ENCODE measurements at regions not wholly inside any gene's neighbourhood (a gene's known extent, or its start where the extent isn't known, plus 50 kb on each side); places are given as distances from the start of the nearest gene placed in this dataset.

GRCh38 chr20:19113343-19113930 is 99.0 kb upstream of the SLC24A3 start:
- H3K4me3 Mint-ChIP-seq, result no peak overlapping the region
- no peak for TF ChIP-seq CTCF (conservative IDR thresholded peaks at IDR 0.05)
- H3K4me1 Mint-ChIP-seq (ENCODE audit: unreplicated experiment), result no peaks in the 10 kb centered on the region
- H3K9me3 Mint-ChIP-seq, result no peaks in the 10 kb centered on the region
- no peaks in the 10 kb centered on the region for H3K27me3 Mint-ChIP-seq
- no peak for DNase-seq (ENCODE audit: extremely low spot score, unreplicated experiment)
- no peak overlapping the region for H3K27ac Mint-ChIP-seq
- H3K36me3 Mint-ChIP-seq, result no peaks in the 10 kb centered on the region

DNA sequence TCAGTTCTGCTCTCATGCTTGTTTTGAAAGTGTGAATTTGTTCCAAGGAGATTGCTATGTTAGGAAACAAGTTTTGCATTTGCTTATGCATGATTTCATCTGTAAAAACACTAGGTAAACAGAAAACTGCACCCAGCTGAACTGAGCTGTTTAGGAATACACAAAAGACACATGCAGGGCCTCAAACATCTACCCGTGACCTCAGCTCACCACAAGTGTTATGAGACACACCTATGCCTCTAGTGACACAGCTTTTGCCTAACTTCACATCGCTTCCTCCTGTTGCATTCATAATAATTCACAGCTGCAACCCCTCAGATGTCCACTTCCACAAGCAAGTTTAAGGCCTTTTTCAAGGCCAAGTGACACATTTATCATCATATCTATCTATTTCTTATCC is 98.0 kb upstream of the SLC24A3 start:
- Mint-ChIP-seq H3K9me3 (no peaks in the 10 kb centered on the region), H3K27ac (no peak overlapping the region), H3K4me1 (ENCODE audit: unreplicated experiment) (no peaks in the 10 kb centered on the region), H3K36me3 (no peaks in the 10 kb centered on the region), H3K4me3 (no peak overlapping the region), H3K27me3 (no peaks in the 10 kb centered on the region)
- DNase-seq (ENCODE audit: extremely low spot score, unreplicated experiment), result no peak
- TF ChIP-seq CTCF (conservative IDR thresholded peaks at IDR 0.05), result no peak

DNA sequence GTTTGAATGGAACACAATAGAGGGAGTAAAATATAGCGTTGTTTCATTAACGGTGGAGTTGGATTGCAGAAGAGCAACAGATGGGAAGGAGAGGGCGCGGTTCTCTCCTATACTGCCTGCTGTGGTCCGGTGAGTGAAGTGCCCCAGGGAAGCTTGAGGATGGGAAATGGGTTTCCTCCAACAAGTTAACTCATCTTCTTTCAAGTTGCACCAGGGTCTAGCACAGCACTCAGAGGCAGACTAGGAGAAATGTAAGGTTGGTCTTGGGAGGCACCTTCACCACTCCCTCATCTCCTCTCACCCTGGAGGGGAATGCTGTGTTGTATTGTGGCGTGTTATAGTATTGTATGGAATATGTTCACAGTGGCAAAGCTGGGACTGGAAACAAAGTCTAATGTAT is 96.9 kb upstream of the SLC24A3 start:
- no peak for DNase-seq (ENCODE audit: extremely low spot score, unreplicated experiment)
- H3K4me3 Mint-ChIP-seq, result no peak overlapping the region
- no peaks in the 10 kb centered on the region for H3K9me3 Mint-ChIP-seq
- H3K27ac Mint-ChIP-seq, result no peak overlapping the region
- H3K36me3 Mint-ChIP-seq, result no peaks in the 10 kb centered on the region
- no peaks in the 10 kb centered on the region for H3K4me1 Mint-ChIP-seq (ENCODE audit: unreplicated experiment)
- no peak for TF ChIP-seq CTCF (conservative IDR thresholded peaks at IDR 0.05)
- no peaks in the 10 kb centered on the region for H3K27me3 Mint-ChIP-seq

DNA sequence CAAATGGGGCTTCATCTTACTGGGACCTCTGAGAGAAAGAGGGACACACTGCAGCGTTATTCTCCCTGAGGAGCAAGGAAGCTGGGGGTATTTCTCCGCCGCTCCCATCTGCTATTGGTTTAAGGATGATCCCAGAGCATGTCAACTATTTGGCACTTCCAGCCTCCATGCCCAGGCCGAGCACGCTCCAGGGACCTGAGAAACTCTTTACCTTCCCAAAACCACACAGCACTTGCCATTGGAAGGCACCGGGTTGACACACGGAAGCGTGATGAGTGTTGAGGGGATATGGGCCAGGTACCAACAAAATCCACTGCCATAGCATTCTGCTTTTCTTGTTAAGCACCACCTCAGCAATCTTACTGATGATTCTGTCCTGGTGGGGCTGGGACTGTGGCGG is 92.4 kb upstream of the SLC24A3 start:
- no peak for TF ChIP-seq CTCF (conservative IDR thresholded peaks at IDR 0.05)
- Mint-ChIP-seq H3K4me1 (ENCODE audit: unreplicated experiment) (no peaks in the 10 kb centered on the region), H3K27me3 (no peaks in the 10 kb centered on the region), H3K36me3 (no peaks in the 10 kb centered on the region), H3K9me3 (no peaks in the 10 kb centered on the region), H3K4me3 (no peak overlapping the region), H3K27ac (no peak overlapping the region)
- no peak for DNase-seq (ENCODE audit: extremely low spot score, unreplicated experiment)

- Mint-ChIP-seq H3K27me3 (no peaks in the 10 kb centered on the region), H3K36me3 (no peaks in the 10 kb centered on the region), H3K27ac (no peak overlapping the region), H3K9me3 (no peaks in the 10 kb centered on the region), H3K4me3 (no peak overlapping the region), H3K4me1 (ENCODE audit: unreplicated experiment) (no peaks in the 10 kb centered on the region)
- TF ChIP-seq CTCF (conservative IDR thresholded peaks at IDR 0.05), result no peak
- DNase-seq (ENCODE audit: extremely low spot score, unreplicated experiment), result no peak
Measured at GRCh38 chr20:19120569-19120968, 91.9 kb upstream of the SLC24A3 start.

GRCh38 chr20:19121463-19121862 is 91.0 kb upstream of the SLC24A3 start:
- no peaks in the 10 kb centered on the region for H3K36me3 Mint-ChIP-seq
- TF ChIP-seq CTCF (conservative IDR thresholded peaks at IDR 0.05), result no peak
- H3K4me3 Mint-ChIP-seq, result no peak overlapping the region
- DNase-seq (ENCODE audit: extremely low spot score, unreplicated experiment), result no peak
- no peaks in the 10 kb centered on the region for H3K27me3 Mint-ChIP-seq
- no peaks in the 10 kb centered on the region for H3K4me1 Mint-ChIP-seq (ENCODE audit: unreplicated experiment)
- no peaks in the 10 kb centered on the region for H3K9me3 Mint-ChIP-seq
- no peak overlapping the region for H3K27ac Mint-ChIP-seq
